T-cell (primary cell): ENCODE measurements at regions not wholly inside any gene's neighbourhood (a gene's known extent, or its start where the extent isn't known, plus 50 kb on each side); places are given as distances from the start of the nearest gene placed in this dataset.

Experiments used
- ATAC-seq, 4 experiments: fragments of 200-7000 bp in 3 of 4; fragments of 150-1000 bp in 1 of 4; cut with Tn5 transposase; replicated peaks in 1 of 4; 1 replicate in 3 of 4; 2 replicates in 1 of 4; pipeline ENCODE4 v1.10.0; 2021; ENCODE audit warnings: moderate library complexity in 3 of 4, mild to moderate bottlenecking in 2 of 4, moderate number of reproducible peaks in 1 of 4
- CTCF ChIA-PET, 2 donors: fragments of 300-600 bp; sonication (Branson Sonifier 250); formaldehyde crosslinking; loops; one replicate each; lab custom pipeline; 2022; ENCODE audit warnings: antibody characterized with exemption in 2 of 2; lab: Charles Lee
- POLR2A ChIA-PET, 2 donors: fragments of 300-600 bp; sonication (Branson Sonifier 250); formaldehyde crosslinking; loops; one replicate each; lab custom pipeline; 2022; ENCODE audit warnings: antibody characterized with exemption in 2 of 2; lab: Charles Lee
- DNase-seq, 35 experiments: peaks; one replicate each; pipeline versions ENCODE4 v3.0.0 to v3.0.0-alpha.2; 2013 to 2023
- H3K27ac ChIP-seq: one replicate; pipeline ENCODE4 v1.5.1; 2013; ENCODE audit warnings: low read length
- H3K27me3 ChIP-seq, 2 experiments: replicated peaks in 1 of 2; 1 replicate in 1 of 2; 2 replicates in 1 of 2; pipeline versions ENCODE4 v1.6.1 to v1.7.0; 2013; ENCODE audit warnings: low read length in 1 of 2, mixed read lengths in 1 of 2; ENCODE audit not compliant: control insufficient read depth in 2 of 2, insufficient read depth in 2 of 2; ENCODE audit errors: extremely low read depth in 1 of 2
- H3K36me3 ChIP-seq, 2 donors: 1 replicate in 1 of 2; 2 replicates in 1 of 2; pipeline versions ENCODE4 v1.6.1 to v1.7.0; 2013; ENCODE audit warnings: low read length in 1 of 2; ENCODE audit not compliant: control insufficient read depth in 2 of 2, insufficient read depth in 1 of 2; ENCODE audit errors: extremely low read depth in 1 of 2
- H3K4me1 ChIP-seq, 2 experiments: 1 replicate in 1 of 2; 2 replicates in 1 of 2; pipeline versions ENCODE4 v1.6.1 to v1.7.0; 2013; ENCODE audit warnings: low read length in 2 of 2, mixed read lengths in 1 of 2; ENCODE audit not compliant: insufficient read depth in 2 of 2, control insufficient read depth in 1 of 2; ENCODE audit errors: extremely low read depth in 1 of 2
- H3K4me3 ChIP-seq, 2 donors: 1 replicate in 1 of 2; 2 replicates in 1 of 2; pipeline versions ENCODE4 v1.5.1 to v1.7.0; 2013; ENCODE audit warnings: mild to moderate bottlenecking in 2 of 2, low read length in 1 of 2, moderate library complexity in 1 of 2; ENCODE audit not compliant: control insufficient read depth in 1 of 2; ENCODE audit errors: extremely low read depth in 1 of 2
- H3K9me3 ChIP-seq: 2 replicates; pipeline ENCODE4 v1.7.0; 2013
- H3K27ac Mint-ChIP-seq, 2 donors: one replicate each; pipeline ENCODE4 v1.8.0; 2020 to 2021; ENCODE audit warnings: mild to moderate bottlenecking in 2 of 2, mixed read lengths in 2 of 2
- H3K27me3 Mint-ChIP-seq, 2 donors: one replicate each; pipeline ENCODE4 v1.8.0; 2021 to 2022; ENCODE audit warnings: mixed read lengths in 2 of 2
- H3K36me3 Mint-ChIP-seq: one replicate; pipeline ENCODE4 v1.8.0; 2021; ENCODE audit warnings: mixed read lengths
- H3K4me1 Mint-ChIP-seq, 3 donors: one replicate each; pipeline ENCODE4 v1.8.0; 2020 to 2022; ENCODE audit warnings: mixed read lengths in 3 of 3, mild to moderate bottlenecking in 1 of 3
- H3K4me3 Mint-ChIP-seq, 3 donors: one replicate each; pipeline ENCODE4 v1.8.0; 2020 to 2022; ENCODE audit warnings: mild to moderate bottlenecking in 3 of 3, mixed read lengths in 3 of 3, moderate library complexity in 3 of 3
- H3K9me3 Mint-ChIP-seq, 3 donors: one replicate each; pipeline ENCODE4 v1.8.0; 2020 to 2022; ENCODE audit warnings: mixed read lengths in 3 of 3
- WGBS: methylation state at CpG from one replicate; pipeline ENCODE4 v1.1.5; 2013; ENCODE audit warnings: missing lambda C conversion rate; ENCODE audit not compliant: insufficient coverage; 5-methylcytosine and 5-hydroxymethylcytosine counted together

GRCh38 chr10:60607372-60607771 is 170.9 kb upstream of the CDK1 start:
- no peak for DNase-seq
- Mint-ChIP-seq H3K27ac (no peak overlapping the region), H3K36me3 (peaks cover 12% of the 10 kb centered on the region), H3K4me1 (peaks cover 11 to 24% (median 22%) of the 10 kb centered on the region in 3 donors), H3K4me3 (no peak overlapping the region), H3K9me3 (no peaks in the 10 kb centered on the region), H3K27me3 (no peaks in the 10 kb centered on the region)
- Histone ChIP-seq H3K4me1 (no peaks in the 10 kb centered on the region), H3K27ac (no peak overlapping the region), H3K9me3 (no peaks in the 10 kb centered on the region), H3K4me3 (no peak overlapping the region), H3K36me3 (no peaks in the 10 kb centered on the region), H3K27me3 (no peaks in the 10 kb centered on the region)
- WGBS: 75% methylated on average over 2 of the region's 3 CpGs
- no peak for ATAC-seq
- ChIA-PET CTCF (no interaction called here), POLR2A (no interaction called here)

GRCh38 chr10:60606343-60607080 is 171.8 kb upstream of the CDK1 start:
- no peaks in the 10 kb centered on the region for H3K36me3 ChIP-seq
- WGBS: no CpG with 5 or more reads among the region's 2 CpGs
- H3K4me1 ChIP-seq: no peaks in the 10 kb centered on the region
- H3K9me3 Mint-ChIP-seq: no peaks in the 10 kb centered on the region
- no peak overlapping the region for H3K4me3 Mint-ChIP-seq
- H3K27ac ChIP-seq: no peak overlapping the region
- H3K27ac Mint-ChIP-seq: no peak overlapping the region
- ChIA-PET CTCF (interaction anchor here in 1 of 2 donors (0.5 kb wide), 1 partner anchor 283 kb away, joined by 3 read pairs; no protein-coding TSS in a partner anchor), POLR2A (interaction anchor here in 1 of 2 donors (1.0 kb wide), 1 partner anchor 25 kb away, joined by 3 read pairs; no protein-coding TSS in a partner anchor)
- H3K27me3 Mint-ChIP-seq: no peaks in the 10 kb centered on the region
- H3K4me1 Mint-ChIP-seq: peaks cover 5 to 17% (median 16%) of the 10 kb centered on the region in 3 donors
- no peak for ATAC-seq
- H3K9me3 ChIP-seq: no peaks in the 10 kb centered on the region
- H3K27me3 ChIP-seq: no peaks in the 10 kb centered on the region
- no peak for DNase-seq
- no peak overlapping the region for H3K4me3 ChIP-seq
- H3K36me3 Mint-ChIP-seq: peaks cover 9% of the 10 kb centered on the region

- no peaks in the 10 kb centered on the region for H3K4me1 ChIP-seq
- no peaks in the 10 kb centered on the region for H3K27me3 ChIP-seq
- Mint-ChIP-seq H3K27me3 (no peaks in the 10 kb centered on the region), H3K4me3 (no peak overlapping the region), H3K27ac (no peak overlapping the region), H3K36me3 (peaks cover 9% of the 10 kb centered on the region), H3K9me3 (no peaks in the 10 kb centered on the region), H3K4me1 (peaks cover 0 to 11% (median 10%) of the 10 kb centered on the region in 3 donors)
- H3K4me3 ChIP-seq: no peak overlapping the region
- DNase-seq (no peak), ATAC-seq (no peak)
- H3K27ac ChIP-seq: no peak overlapping the region
- no peaks in the 10 kb centered on the region for H3K9me3 ChIP-seq
- H3K36me3 ChIP-seq: no peaks in the 10 kb centered on the region
- POLR2A ChIA-PET: no interaction called here
- CTCF ChIA-PET: no interaction called here
Observed at GRCh38 chr10:60605476-60605875, 172.8 kb upstream of the CDK1 start.

GRCh38 chr10:60604342-60604741 is 173.9 kb upstream of the CDK1 start:
- Histone ChIP-seq H3K27me3 (no peaks in the 10 kb centered on the region), H3K9me3 (no peaks in the 10 kb centered on the region), H3K36me3 (no peaks in the 10 kb centered on the region), H3K4me1 (no peaks in the 10 kb centered on the region), H3K27ac (no peak overlapping the region), H3K4me3 (no peak overlapping the region)
- no CpG with 5 or more reads among the region's 1 CpG for WGBS
- peaks cover 6% of the 10 kb centered on the region for H3K36me3 Mint-ChIP-seq
- no peak overlapping the region for H3K4me3 Mint-ChIP-seq
- CTCF ChIA-PET: interaction anchor here in 1 of 2 donors (0.6 kb wide), 1 partner anchor 536 kb away, joined by 3 read pairs; no protein-coding TSS in a partner anchor
- H3K4me1 Mint-ChIP-seq: peaks cover 0 to 11% (median 10%) of the 10 kb centered on the region in 3 donors
- H3K27me3 Mint-ChIP-seq: no peaks in the 10 kb centered on the region
- ATAC-seq: no peak
- no peak overlapping the region for H3K27ac Mint-ChIP-seq
- no peaks in the 10 kb centered on the region for H3K9me3 Mint-ChIP-seq
- POLR2A ChIA-PET: no interaction called here
- DNase-seq: no peak

GRCh38 chr10:60597513-60597912 is 180.8 kb upstream of the CDK1 start:
- no peak for ATAC-seq
- H3K4me1 Mint-ChIP-seq: peaks cover 7 to 16% (median 15%) of the 10 kb centered on the region in 3 donors

GRCh38 chr10:60595852-60596251 is 182.4 kb upstream of the CDK1 start:
- Histone ChIP-seq H3K27me3 (no peaks in the 10 kb centered on the region), H3K36me3 (no peaks in the 10 kb centered on the region), H3K9me3 (no peaks in the 10 kb centered on the region), H3K4me3 (no peak overlapping the region), H3K4me1 (no peaks in the 10 kb centered on the region), H3K27ac (no peak overlapping the region)
- DNase-seq (no peak), ATAC-seq (no peak)
- peaks cover 8% of the 10 kb centered on the region for H3K36me3 Mint-ChIP-seq
- no peak overlapping the region for H3K27ac Mint-ChIP-seq
- CTCF ChIA-PET: no interaction called here
- whole genome bisulfite sequencing: no CpG with 5 or more reads among the region's 3 CpGs
- no peaks in the 10 kb centered on the region for H3K27me3 Mint-ChIP-seq
- no peaks in the 10 kb centered on the region for H3K9me3 Mint-ChIP-seq
- no peak overlapping the region for H3K4me3 Mint-ChIP-seq
- peaks cover 7 to 16% (median 15%) of the 10 kb centered on the region in 3 donors for H3K4me1 Mint-ChIP-seq
- POLR2A ChIA-PET: no interaction called here

More at GRCh38 chr10:60597513-60597912, 180.8 kb upstream of the CDK1 start:
- no peaks in the 10 kb centered on the region for H3K9me3 Mint-ChIP-seq
- no peaks in the 10 kb centered on the region for H3K36me3 ChIP-seq
- H3K4me3 ChIP-seq: no peak overlapping the region
- H3K27me3 ChIP-seq: no peaks in the 10 kb centered on the region
- ChIA-PET CTCF (no interaction called here), POLR2A (no interaction called here)
- no peaks in the 10 kb centered on the region for H3K36me3 Mint-ChIP-seq
- no peak overlapping the region for H3K27ac ChIP-seq
- no peaks in the 10 kb centered on the region for H3K9me3 ChIP-seq
- WGBS: 100% methylated on average over 1 of the region's 1 CpG
- no peak for DNase-seq
- H3K27ac Mint-ChIP-seq: no peak overlapping the region
- H3K4me3 Mint-ChIP-seq: no peak overlapping the region
- H3K4me1 ChIP-seq: no peaks in the 10 kb centered on the region
- H3K27me3 Mint-ChIP-seq: no peaks in the 10 kb centered on the region
